ENCODE measurements at regions not wholly inside any gene's neighbourhood (a gene's known extent, or its start where the extent isn't known, plus 50 kb on each side); places are given as distances from the start of the nearest gene placed in this dataset.

DNA sequence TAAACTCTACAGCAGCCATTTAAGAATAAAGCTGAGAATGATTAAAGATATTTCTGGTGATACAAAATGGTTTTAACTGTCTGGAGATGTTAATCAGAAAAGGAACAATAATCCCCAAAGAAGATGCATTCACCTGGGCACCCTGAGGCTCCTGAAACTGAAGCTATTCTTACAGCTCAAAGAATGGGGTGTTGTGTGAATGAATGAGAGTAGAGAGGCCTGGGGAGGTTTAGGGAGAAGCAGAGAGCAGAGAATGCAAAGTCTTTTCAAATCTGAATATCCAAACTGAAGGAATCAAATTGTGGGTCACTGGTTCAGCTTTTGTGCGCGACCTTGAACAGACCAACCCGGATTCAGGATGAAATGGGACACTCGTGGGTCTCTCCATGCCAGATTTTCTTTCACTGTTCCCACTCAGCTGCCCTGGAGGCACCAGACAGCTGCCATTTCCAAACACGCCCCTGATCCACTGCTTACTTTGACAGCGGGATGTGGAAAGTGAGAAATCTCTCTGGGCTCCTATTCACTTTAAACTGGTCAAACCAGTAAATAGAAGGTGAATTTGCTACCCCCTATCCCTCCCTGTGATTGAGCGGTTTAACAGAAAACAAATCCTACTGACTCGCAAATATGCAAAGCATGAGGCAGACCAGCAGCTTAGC is 485.5 kb upstream of the THBS1 start:
- Mint-ChIP-seq H3K4me3 (ENCODE audit: unreplicated experiment) (no peak overlapping the region), H3K4me1 (ENCODE audit: low read depth, unreplicated experiment) (peaks cover 10% of the 10 kb centered on the region), H3K27me3 (ENCODE audit: insufficient read depth, unreplicated experiment) (no peaks in the 10 kb centered on the region), H3K9me3 (ENCODE audit: unreplicated experiment) (no peaks in the 10 kb centered on the region), H3K36me3 (ENCODE audit: insufficient read depth, unreplicated experiment) (no peaks in the 10 kb centered on the region), H3K27ac (ENCODE audit: unreplicated experiment) (no peak overlapping the region)
- TF ChIP-seq, protein P1, sequence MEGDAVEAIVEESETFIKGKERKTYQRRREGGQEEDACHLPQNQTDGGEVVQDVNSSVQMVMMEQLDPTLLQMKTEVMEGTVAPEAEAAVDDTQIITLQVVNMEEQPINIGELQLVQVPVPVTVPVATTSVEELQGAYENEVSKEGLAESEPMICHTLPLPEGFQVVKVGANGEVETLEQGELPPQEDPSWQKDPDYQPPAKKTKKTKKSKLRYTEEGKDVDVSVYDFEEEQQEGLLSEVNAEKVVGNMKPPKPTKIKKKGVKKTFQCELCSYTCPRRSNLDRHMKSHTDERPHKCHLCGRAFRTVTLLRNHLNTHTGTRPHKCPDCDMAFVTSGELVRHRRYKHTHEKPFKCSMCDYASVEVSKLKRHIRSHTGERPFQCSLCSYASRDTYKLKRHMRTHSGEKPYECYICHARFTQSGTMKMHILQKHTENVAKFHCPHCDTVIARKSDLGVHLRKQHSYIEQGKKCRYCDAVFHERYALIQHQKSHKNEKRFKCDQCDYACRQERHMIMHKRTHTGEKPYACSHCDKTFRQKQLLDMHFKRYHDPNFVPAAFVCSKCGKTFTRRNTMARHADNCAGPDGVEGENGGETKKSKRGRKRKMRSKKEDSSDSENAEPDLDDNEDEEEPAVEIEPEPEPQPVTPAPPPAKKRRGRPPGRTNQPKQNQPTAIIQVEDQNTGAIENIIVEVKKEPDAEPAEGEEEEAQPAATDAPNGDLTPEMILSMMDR (IDR thresholded peaks at IDR 0.05; ENCODE audit: insufficient read depth in 1 of 2, low read depth in 1 of 2, low read length in 1 of 2, severe bottlenecking in 1 of 2, unreplicated experiment in 1 of 2) = no peak
- peaks cover 11% of the 10 kb centered on the region; the same call in 1 of the 2 replicates for H3K4me1 ChIP-seq
- H3K27me3 ChIP-seq (replicated peaks; ENCODE audit: control insufficient read depth, insufficient read depth, low read length) = no peaks in the 10 kb centered on the region
- no peaks in the 10 kb centered on the region for H3K36me3 ChIP-seq (ENCODE audit: control insufficient read depth, insufficient read depth, low read length)
- intact Hi-C loops (cut with micrococcal nuclease; ENCODE audit: unreplicated experiment) = no loop called here
- H3K4me3 ChIP-seq (ENCODE audit: low read depth, low read length) = no peak overlapping the region
- ChIA-PET POLR2A (interaction anchor here (0.6 kb wide), 1 partner anchor 28 kb away, joined by 13 read pairs; no protein-coding TSS in a partner anchor), CTCF (no interaction called here)
- no TSS peak for BruUV-seq (replicated peaks)
- no peaks in the 10 kb centered on the region for H3K9me3 ChIP-seq
- peak in 1 of 2 experiments; percentile 17 for DNase-seq

DNA sequence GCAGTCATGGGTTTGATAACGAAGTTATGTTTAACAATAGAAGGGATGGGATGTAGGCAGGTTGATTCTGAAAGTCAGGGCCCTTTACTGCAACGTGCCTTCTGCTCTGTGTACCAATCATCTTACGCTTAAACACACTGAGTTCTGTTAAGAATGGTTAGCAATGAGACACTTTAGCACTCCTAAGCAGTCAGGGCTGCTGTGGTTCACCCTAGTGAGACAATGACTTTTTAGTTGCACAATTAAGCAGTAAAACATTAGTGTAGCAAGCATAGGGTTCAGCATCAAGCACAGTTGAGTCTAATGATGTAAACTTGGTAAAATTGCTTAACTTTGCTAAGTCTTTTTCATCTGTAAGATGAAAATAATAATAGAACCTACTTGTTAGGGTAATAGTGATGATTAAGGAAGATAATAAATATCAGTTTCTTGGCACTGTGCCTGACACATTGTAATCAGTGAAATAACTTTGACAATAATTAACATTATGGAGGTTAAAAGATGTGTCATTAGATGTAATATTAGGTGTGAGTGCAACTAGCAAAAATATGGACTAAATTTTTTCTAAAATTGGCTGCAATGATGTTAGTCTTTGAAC is 484.2 kb upstream of the THBS1 start:
- no peaks in the 10 kb centered on the region for H3K36me3 ChIP-seq (ENCODE audit: control insufficient read depth, insufficient read depth, low read length)
- TF ChIP-seq, protein P1 (IDR thresholded peaks at IDR 0.05; ENCODE audit: insufficient read depth in 1 of 2, low read depth in 1 of 2, low read length in 1 of 2, severe bottlenecking in 1 of 2, unreplicated experiment in 1 of 2) = no peak
- H3K27ac Mint-ChIP-seq (ENCODE audit: unreplicated experiment) = no peak overlapping the region
- H3K27me3 ChIP-seq (replicated peaks; ENCODE audit: control insufficient read depth, insufficient read depth, low read length) = no peaks in the 10 kb centered on the region
- intact Hi-C loops (cut with micrococcal nuclease; ENCODE audit: unreplicated experiment) = no loop called here
- H3K4me1 ChIP-seq = peaks cover 11% of the 10 kb centered on the region; the same call in 1 of the 2 replicates
- H3K4me1 Mint-ChIP-seq (ENCODE audit: low read depth, unreplicated experiment) = peaks cover 10% of the 10 kb centered on the region
- H3K9me3 Mint-ChIP-seq (ENCODE audit: unreplicated experiment) = no peaks in the 10 kb centered on the region
- POLR2A ChIA-PET = no interaction called here
- no peak overlapping the region for H3K4me3 Mint-ChIP-seq (ENCODE audit: unreplicated experiment)
- CTCF ChIA-PET = no interaction called here
- no peak for DNase-seq
- no TSS peak for BruUV-seq (replicated peaks)
- no peaks in the 10 kb centered on the region for H3K27me3 Mint-ChIP-seq (ENCODE audit: insufficient read depth, unreplicated experiment)
- H3K9me3 ChIP-seq = no peaks in the 10 kb centered on the region
- H3K4me3 ChIP-seq (ENCODE audit: low read depth, low read length) = no peak overlapping the region
- H3K36me3 Mint-ChIP-seq (ENCODE audit: insufficient read depth, unreplicated experiment) = no peaks in the 10 kb centered on the region

DNA sequence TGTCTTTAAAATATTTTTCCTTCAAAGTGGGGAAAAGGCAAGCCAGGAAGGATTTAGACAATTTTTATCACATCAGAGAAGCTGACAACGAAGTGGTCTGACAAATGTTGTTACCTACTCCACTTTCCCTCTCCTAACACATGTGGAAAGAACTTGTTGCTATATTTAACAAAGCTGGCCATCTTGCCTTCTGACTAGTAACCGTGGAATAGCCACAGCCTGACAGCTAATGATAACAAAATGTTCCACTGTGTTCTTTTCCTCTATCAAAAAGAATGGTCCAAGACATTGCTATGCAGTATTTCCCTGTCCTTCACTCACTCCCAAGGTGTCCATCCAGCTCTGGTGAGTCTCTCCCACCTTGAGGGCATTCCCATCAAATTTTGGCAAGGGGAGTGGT is 481.4 kb upstream of the THBS1 start:
- no peak overlapping the region for H3K4me3 ChIP-seq (ENCODE audit: low read depth, low read length)
- H3K4me1 ChIP-seq = peaks cover 11% of the 10 kb centered on the region; the same call in 1 of the 2 replicates
- H3K27me3 Mint-ChIP-seq (ENCODE audit: insufficient read depth, unreplicated experiment) = no peaks in the 10 kb centered on the region
- peaks cover 10% of the 10 kb centered on the region for H3K4me1 Mint-ChIP-seq (ENCODE audit: low read depth, unreplicated experiment)
- ChIA-PET CTCF (no interaction called here), POLR2A (no interaction called here)
- no peak for DNase-seq
- H3K27me3 ChIP-seq (replicated peaks; ENCODE audit: control insufficient read depth, insufficient read depth, low read length) = no peaks in the 10 kb centered on the region
- no peaks in the 10 kb centered on the region for H3K36me3 Mint-ChIP-seq (ENCODE audit: insufficient read depth, unreplicated experiment)
- TF ChIP-seq, protein P1 (IDR thresholded peaks at IDR 0.05; ENCODE audit: insufficient read depth in 1 of 2, low read depth in 1 of 2, low read length in 1 of 2, severe bottlenecking in 1 of 2, unreplicated experiment in 1 of 2) = no peak
- no peaks in the 10 kb centered on the region for H3K9me3 ChIP-seq
- no peak overlapping the region for H3K4me3 Mint-ChIP-seq (ENCODE audit: unreplicated experiment)
- peaks cover 10% of the 10 kb centered on the region for H3K9me3 Mint-ChIP-seq (ENCODE audit: unreplicated experiment)
- no peak overlapping the region for H3K27ac Mint-ChIP-seq (ENCODE audit: unreplicated experiment)
- BruUV-seq (replicated peaks) = no TSS peak
- intact Hi-C loops (cut with micrococcal nuclease; ENCODE audit: unreplicated experiment) = no loop called here
- no peaks in the 10 kb centered on the region for H3K36me3 ChIP-seq (ENCODE audit: control insufficient read depth, insufficient read depth, low read length)

Measured in Caco-2 (cell line).